H9 (cell line): ENCODE measurements at regions not wholly inside any gene's neighbourhood (a gene's known extent, or its start where the extent isn't known, plus 50 kb on each side); places are given as distances from the start of the nearest gene placed in this dataset.

Source experiments
- DNase-seq: peaks from one replicate; pipeline ENCODE4 v3.0.0-alpha.2; 2017
- H2AFZ ChIP-seq: one replicate; pipeline ENCODE4 v1.6.1; 2013; ENCODE audit warnings: mild to moderate bottlenecking, low read length, control low read depth, moderate library complexity
- H2AK5ac ChIP-seq: 2 replicates; pipeline ENCODE4 v1.6.1; 2013; ENCODE audit warnings: low read length, control low read depth, mixed read lengths; ENCODE audit not compliant: insufficient read length
- H2BK120ac ChIP-seq: one replicate; pipeline ENCODE4 v1.6.1; 2013; ENCODE audit warnings: low read depth, mild to moderate bottlenecking, low read length, control low read depth, inconsistent platforms; ENCODE audit not compliant: poor library complexity, severe bottlenecking
- H2BK12ac ChIP-seq: 2 replicates; pipeline ENCODE4 v1.6.1; 2013; ENCODE audit warnings: low read length, control low read depth, mixed read lengths, low read depth; ENCODE audit not compliant: insufficient read length
- H2BK15ac ChIP-seq: 2 replicates; pipeline ENCODE4 v1.6.1; 2013; ENCODE audit warnings: low read depth, low read length, control low read depth
- H2BK20ac ChIP-seq: one replicate; pipeline ENCODE4 v1.6.1; 2013; ENCODE audit warnings: low read depth, mild to moderate bottlenecking, low read length, control low read depth, inconsistent platforms; ENCODE audit not compliant: poor library complexity, severe bottlenecking
- H2BK5ac ChIP-seq: 2 replicates; pipeline ENCODE4 v1.6.1; 2013; ENCODE audit warnings: low read length, control low read depth, mixed read lengths; ENCODE audit not compliant: insufficient read length
- H3K14ac ChIP-seq: 2 replicates; pipeline ENCODE4 v1.6.1; 2013; ENCODE audit warnings: low read length, control low read depth; ENCODE audit not compliant: insufficient read depth
- H3K18ac ChIP-seq: 2 replicates; pipeline ENCODE4 v1.6.1; 2013; ENCODE audit warnings: low read depth, mild to moderate bottlenecking, mixed read lengths, low read length, control low read depth; ENCODE audit not compliant: insufficient read length
- H3K23ac ChIP-seq: 2 replicates; pipeline ENCODE4 v1.6.1; 2013; ENCODE audit warnings: low read length, control low read depth, mixed read lengths, low read depth; ENCODE audit not compliant: insufficient read length
- H3K23me2 ChIP-seq: 2 replicates; pipeline ENCODE4 v1.6.1; 2013; ENCODE audit warnings: low read depth, mild to moderate bottlenecking, mixed read lengths, low read length, control low read depth; ENCODE audit not compliant: insufficient read length, poor library complexity, severe bottlenecking
- H3K27ac ChIP-seq: 2 replicates; pipeline ENCODE4 v1.5.1; 2013; ENCODE audit warnings: low read length, control low read depth, mixed read lengths, low read depth; ENCODE audit not compliant: insufficient read length
- H3K27me3 ChIP-seq: 2 replicates; pipeline ENCODE4 v1.6.1; 2013; ENCODE audit warnings: low read length, control low read depth, inconsistent platforms; ENCODE audit not compliant: insufficient read depth
- H3K4ac ChIP-seq: 2 replicates; pipeline ENCODE4 v1.6.1; 2013; ENCODE audit warnings: low read depth, mild to moderate bottlenecking, control low read depth, inconsistent platforms, low read length, moderate library complexity
- H3K4me1 ChIP-seq: 2 replicates; pipeline ENCODE4 v1.6.1; 2013; ENCODE audit warnings: low read length, control low read depth, inconsistent platforms; ENCODE audit not compliant: insufficient read depth
- H3K4me2 ChIP-seq: 2 replicates; pipeline ENCODE4 v1.6.1; 2013; ENCODE audit warnings: low read length, control low read depth, mixed read lengths; ENCODE audit not compliant: insufficient read length, insufficient read depth
- H3K56ac ChIP-seq: 2 replicates; pipeline ENCODE4 v1.6.1; 2013; ENCODE audit warnings: low read depth, mild to moderate bottlenecking, mixed read lengths, low read length, control low read depth; ENCODE audit not compliant: insufficient read length
- H3K79me1 ChIP-seq: 2 replicates; pipeline ENCODE4 v1.6.1; 2013; ENCODE audit warnings: low read depth, mild to moderate bottlenecking, moderate library complexity, low read length, control low read depth, inconsistent platforms; ENCODE audit not compliant: insufficient read depth, poor library complexity, severe bottlenecking
- H3K79me2 ChIP-seq: 2 replicates; pipeline ENCODE4 v1.6.1; 2013; ENCODE audit warnings: low read length, control low read depth, inconsistent platforms; ENCODE audit not compliant: insufficient read depth
- H3K9ac ChIP-seq: 2 replicates; pipeline ENCODE4 v1.6.1; 2013; ENCODE audit warnings: low read length, control low read depth, mixed read lengths; ENCODE audit not compliant: insufficient read length; ENCODE audit errors: extremely low read depth
- H3K9me3 ChIP-seq: one replicate; pipeline ENCODE4 v1.6.1; 2013; ENCODE audit warnings: low read depth, low read length, inconsistent platforms; ENCODE audit not compliant: control insufficient read depth
- H3T11ph ChIP-seq: one replicate; pipeline ENCODE4 v1.6.1; 2013; ENCODE audit warnings: mild to moderate bottlenecking, low read length, control low read depth, inconsistent platforms
- H4K20me1 ChIP-seq: one replicate; pipeline ENCODE4 v1.6.1; 2013; ENCODE audit not compliant: control insufficient read depth, insufficient read length, insufficient read depth
- H4K5ac ChIP-seq: 2 replicates; pipeline ENCODE4 v1.6.1; 2013; ENCODE audit warnings: low read depth, mild to moderate bottlenecking, mixed read lengths, low read length, control low read depth; ENCODE audit not compliant: insufficient read length
- H4K8ac ChIP-seq: replicated peaks from 2 replicates; pipeline ENCODE4 v1.6.1; 2013; ENCODE audit warnings: low read length, control low read depth, mixed read lengths, low read depth; ENCODE audit not compliant: insufficient read length
- H4K91ac ChIP-seq: 2 replicates; pipeline ENCODE4 v1.6.1; 2013; ENCODE audit warnings: low read depth, mild to moderate bottlenecking, moderate library complexity, mixed read lengths, low read length, control low read depth; ENCODE audit not compliant: insufficient read length
- H3K27ac Mint-ChIP-seq, 3 experiments: 2 replicates in 2 of 3; 3 replicates in 1 of 3; pipeline ENCODE4 v1.8.0; 2020 to 2021; ENCODE audit warnings: mixed read lengths in 3 of 3, mild to moderate bottlenecking in 1 of 3, moderate library complexity in 1 of 3
- H3K27me3 Mint-ChIP-seq: 2 replicates; pipeline ENCODE4 v1.8.0; 2021; ENCODE audit warnings: low read depth, mild to moderate bottlenecking, moderate library complexity, mixed read lengths
- H3K36me3 Mint-ChIP-seq, 3 experiments: 2 replicates in 2 of 3; 3 replicates in 1 of 3; pipeline ENCODE4 v1.8.0; 2020 to 2021; ENCODE audit warnings: low read depth in 3 of 3, mixed read lengths in 3 of 3; ENCODE audit not compliant: insufficient read depth in 1 of 3
- H3K4me1 Mint-ChIP-seq, 2 experiments: 2 replicates each; pipeline ENCODE4 v1.8.0; 2020; ENCODE audit warnings: mixed read lengths in 2 of 2
- H3K4me3 Mint-ChIP-seq, 2 experiments: 2 replicates in 1 of 2; 3 replicates in 1 of 2; pipeline ENCODE4 v1.8.0; 2020 to 2021; ENCODE audit warnings: mild to moderate bottlenecking in 2 of 2, mixed read lengths in 2 of 2, moderate library complexity in 1 of 2
- H3K9me3 Mint-ChIP-seq, 2 experiments: 2 replicates in 1 of 2; 3 replicates in 1 of 2; pipeline ENCODE4 v1.8.0; 2020; ENCODE audit warnings: mild to moderate bottlenecking in 2 of 2, mixed read lengths in 2 of 2, moderate library complexity in 1 of 2
- WGBS: extraction: QIAGEN DNeasy Blood & Tissue Kit; methylation state at CpG from one replicate; pipeline ENCODE4 v1.1.7; 2013; ENCODE audit warnings: missing lambda C conversion rate, low lambda C conversion rate, mixed read lengths; ENCODE audit not compliant: insufficient read length; ENCODE audit errors: extremely low coverage; 5-methylcytosine and 5-hydroxymethylcytosine counted together
- TF ChIP-seq, protein P1 (sequence below): fragments of 200-600 bp; sonication (generic); conservative IDR thresholded peaks from 3 replicates; pipeline ENCODE4 v1.8.0; 2021; ENCODE audit warnings: antibody characterized with exemption, mild to moderate bottlenecking

GRCh38 chr1:229197265-229197585 lies 73.7 kb upstream of the RAB4A start:
- DNase-seq: no peak
- Histone ChIP-seq H3K79me1 (no peaks in the 10 kb centered on the region), H4K5ac (no peak overlapping the region), H3K4me2 (no peak overlapping the region), H2BK15ac (no peak overlapping the region), H2BK12ac (no peak overlapping the region), H3K79me2 (no peaks in the 10 kb centered on the region), H3K9ac (no peak overlapping the region), H3K23ac (no peak overlapping the region), H3K23me2 (no peaks in the 10 kb centered on the region), H3K9me3 (no peaks in the 10 kb centered on the region), H3K56ac (no peak overlapping the region), H2BK20ac (no peak overlapping the region), H2BK120ac (no peak overlapping the region), H3T11ph (no peak overlapping the region), H3K27ac (no peak overlapping the region), H4K91ac (no peak overlapping the region), H2AK5ac (no peak overlapping the region), H3K4me1 (peaks cover 6% of the 10 kb centered on the region; the same call in 1 of the 2 replicates), H3K18ac (no peak overlapping the region), H3K27me3 (no peaks in the 10 kb centered on the region), H4K20me1 (no peaks in the 10 kb centered on the region), H2AFZ (no peak overlapping the region), H3K14ac (no peak overlapping the region), H4K8ac (no peak overlapping the region), H3K4ac (no peak overlapping the region), H2BK5ac (no peak overlapping the region)
- H3K36me3 Mint-ChIP-seq: no peaks in the 10 kb centered on the region
- WGBS: no CpG with 5 or more reads among the region's 5 CpGs
- no peak overlapping the region for H3K4me3 Mint-ChIP-seq
- no peaks in the 10 kb centered on the region for H3K27me3 Mint-ChIP-seq
- no peaks in the 10 kb centered on the region for H3K9me3 Mint-ChIP-seq
- TF ChIP-seq, protein P1, sequence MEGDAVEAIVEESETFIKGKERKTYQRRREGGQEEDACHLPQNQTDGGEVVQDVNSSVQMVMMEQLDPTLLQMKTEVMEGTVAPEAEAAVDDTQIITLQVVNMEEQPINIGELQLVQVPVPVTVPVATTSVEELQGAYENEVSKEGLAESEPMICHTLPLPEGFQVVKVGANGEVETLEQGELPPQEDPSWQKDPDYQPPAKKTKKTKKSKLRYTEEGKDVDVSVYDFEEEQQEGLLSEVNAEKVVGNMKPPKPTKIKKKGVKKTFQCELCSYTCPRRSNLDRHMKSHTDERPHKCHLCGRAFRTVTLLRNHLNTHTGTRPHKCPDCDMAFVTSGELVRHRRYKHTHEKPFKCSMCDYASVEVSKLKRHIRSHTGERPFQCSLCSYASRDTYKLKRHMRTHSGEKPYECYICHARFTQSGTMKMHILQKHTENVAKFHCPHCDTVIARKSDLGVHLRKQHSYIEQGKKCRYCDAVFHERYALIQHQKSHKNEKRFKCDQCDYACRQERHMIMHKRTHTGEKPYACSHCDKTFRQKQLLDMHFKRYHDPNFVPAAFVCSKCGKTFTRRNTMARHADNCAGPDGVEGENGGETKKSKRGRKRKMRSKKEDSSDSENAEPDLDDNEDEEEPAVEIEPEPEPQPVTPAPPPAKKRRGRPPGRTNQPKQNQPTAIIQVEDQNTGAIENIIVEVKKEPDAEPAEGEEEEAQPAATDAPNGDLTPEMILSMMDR: no peak
- no peak overlapping the region for H3K27ac Mint-ChIP-seq
- peaks cover 21 to 25% of the 10 kb centered on the region in 2 experiments for H3K4me1 Mint-ChIP-seq
